Kidney (tissue), 13 donors: ENCODE measurements at regions not wholly inside any gene's neighbourhood (a gene's known extent, or its start where the extent isn't known, plus 50 kb on each side); places are given as distances from the start of the nearest gene placed in this dataset.

Experiments used
- DNase-seq, 5 donors: peaks; one replicate each; pipeline ENCODE4 v3.0.0-alpha.2; 2013 to 2020
- FAIRE-seq: peaks from 2 replicates; lab custom pipeline; 2012; peaks lifted over from hg19 to GRCh38; lab: Jason Lieb, UNC
- H3K27ac ChIP-seq, 2 donors: one replicate each; pipeline ENCODE4 v1.7.0; 2013; ENCODE audit warnings: low read depth in 2 of 2, low read length in 2 of 2, inconsistent platforms in 1 of 2
- H3K27me3 ChIP-seq: one replicate; pipeline ENCODE4 v1.7.1; 2013; ENCODE audit warnings: low read length, inconsistent platforms; ENCODE audit not compliant: control insufficient read depth, insufficient read depth
- H3K36me3 ChIP-seq, 3 donors: one replicate each; pipeline versions ENCODE4 v1.7.0 to v1.7.1; 2013; ENCODE audit warnings: low read length in 3 of 3, control low read depth in 1 of 3, inconsistent platforms in 1 of 3; ENCODE audit not compliant: insufficient read depth in 3 of 3, control insufficient read depth in 2 of 3
- H3K4me1 ChIP-seq, 3 donors: one replicate each; pipeline versions ENCODE4 v1.7.0 to v1.7.1; 2013; ENCODE audit warnings: low read length in 3 of 3, inconsistent platforms in 1 of 3, low read depth in 1 of 3; ENCODE audit not compliant: control insufficient read depth in 2 of 3, insufficient read depth in 2 of 3
- H3K4me3 ChIP-seq, 3 donors: one replicate each; pipeline versions ENCODE4 v1.7.0 to v1.8.1; 2013; ENCODE audit warnings: low read length in 3 of 3, control low read depth in 1 of 3, inconsistent platforms in 1 of 3
- H3K9ac ChIP-seq, 3 donors: one replicate each; pipeline versions ENCODE4 v1.7.0 to v1.7.1; 2013; ENCODE audit warnings: low read length in 3 of 3, control low read depth in 1 of 3, inconsistent platforms in 1 of 3
- H3K9me3 ChIP-seq, 3 donors: one replicate each; pipeline versions ENCODE4 v1.7.0 to v1.7.1; 2013; ENCODE audit warnings: low read length in 3 of 3, control low read depth in 1 of 3, inconsistent platforms in 1 of 3; ENCODE audit not compliant: control insufficient read depth in 2 of 3, insufficient read depth in 1 of 3
- intact Hi-C: fragments of 100-400 bp; cut with DNase I; formaldehyde crosslinking; loops from one replicate; pipeline ENCODE4 v1.11.1; 2022
- TF ChIP-seq, protein P1 (sequence below): IDR thresholded peaks from 3 replicates; pipeline ENCODE4 v1.5.1; 2012; ENCODE audit warnings: mild to moderate bottlenecking, moderate library complexity, borderline replicate concordance; ENCODE audit not compliant: insufficient read depth; ENCODE audit errors: extremely low read depth
- donor health status: control.
- donor health status: control.
- donor health status: control.
- donor health status: control.
- donor health status: control.
- donor health status: DM: yes; HTN: yes; CAD: no.
- donor health status: Normal renal cell carcinoma (clear cell type).

DNA sequence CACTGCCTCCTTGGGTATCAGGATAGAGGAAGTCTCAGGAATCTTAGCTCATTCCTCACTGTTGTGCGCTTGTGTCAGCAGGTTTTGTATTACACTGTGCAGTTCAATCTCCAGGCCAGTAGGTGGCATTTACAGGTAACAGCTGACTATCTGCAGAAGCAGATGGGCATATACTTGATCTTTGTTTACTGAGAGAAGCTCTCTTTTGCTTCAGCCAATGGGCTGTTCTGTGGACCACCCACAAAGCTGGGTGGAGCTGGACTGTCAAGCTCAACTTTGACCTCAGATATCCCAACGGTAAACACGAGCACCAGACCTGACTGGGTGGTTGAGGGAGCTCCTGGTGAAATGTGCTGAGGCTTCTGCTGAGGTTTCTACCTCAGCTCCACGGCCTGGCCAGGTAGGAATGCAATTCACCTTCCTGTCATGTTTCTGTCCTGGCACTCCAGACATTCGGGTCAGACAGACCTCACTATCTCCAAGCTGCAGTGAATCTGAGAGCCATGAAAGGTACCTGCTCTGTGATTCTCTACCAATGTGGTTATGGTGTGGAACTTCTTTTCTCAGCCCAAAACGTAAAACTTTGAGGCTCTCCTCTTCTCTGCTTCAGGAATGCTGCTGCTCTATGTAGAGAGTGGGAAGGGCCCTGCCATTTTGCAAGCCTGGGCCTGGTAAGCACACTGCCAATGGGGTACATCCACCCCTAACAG lies 167.9 kb upstream of the ACTBL2 start:
- intact Hi-C loops: no loop called here
- Histone ChIP-seq H3K36me3 (no peaks in the 10 kb centered on the region), H3K9me3 (no peaks in the 10 kb centered on the region), H3K9ac (no peak overlapping the region), H3K4me3 (no peak overlapping the region), H3K4me1 (no peaks in the 10 kb centered on the region), H3K27me3 (no peaks in the 10 kb centered on the region), H3K27ac (no peak overlapping the region)
- DNase-seq (peak in 2 of 5 donors; percentile 12 to 18), FAIRE-seq (no peak)
- TF ChIP-seq, protein P1, sequence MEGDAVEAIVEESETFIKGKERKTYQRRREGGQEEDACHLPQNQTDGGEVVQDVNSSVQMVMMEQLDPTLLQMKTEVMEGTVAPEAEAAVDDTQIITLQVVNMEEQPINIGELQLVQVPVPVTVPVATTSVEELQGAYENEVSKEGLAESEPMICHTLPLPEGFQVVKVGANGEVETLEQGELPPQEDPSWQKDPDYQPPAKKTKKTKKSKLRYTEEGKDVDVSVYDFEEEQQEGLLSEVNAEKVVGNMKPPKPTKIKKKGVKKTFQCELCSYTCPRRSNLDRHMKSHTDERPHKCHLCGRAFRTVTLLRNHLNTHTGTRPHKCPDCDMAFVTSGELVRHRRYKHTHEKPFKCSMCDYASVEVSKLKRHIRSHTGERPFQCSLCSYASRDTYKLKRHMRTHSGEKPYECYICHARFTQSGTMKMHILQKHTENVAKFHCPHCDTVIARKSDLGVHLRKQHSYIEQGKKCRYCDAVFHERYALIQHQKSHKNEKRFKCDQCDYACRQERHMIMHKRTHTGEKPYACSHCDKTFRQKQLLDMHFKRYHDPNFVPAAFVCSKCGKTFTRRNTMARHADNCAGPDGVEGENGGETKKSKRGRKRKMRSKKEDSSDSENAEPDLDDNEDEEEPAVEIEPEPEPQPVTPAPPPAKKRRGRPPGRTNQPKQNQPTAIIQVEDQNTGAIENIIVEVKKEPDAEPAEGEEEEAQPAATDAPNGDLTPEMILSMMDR: peak; percentile 75

GRCh38 chr5:57642698-57643097 lies 160.1 kb upstream of the ACTBL2 start:
- no peaks in the 10 kb centered on the region for H3K27me3 ChIP-seq
- H3K36me3 ChIP-seq: no peaks in the 10 kb centered on the region
- H3K4me1 ChIP-seq: no peaks in the 10 kb centered on the region
- FAIRE-seq (no peak), DNase-seq (no peak)
- no peak overlapping the region for H3K4me3 ChIP-seq
- H3K27ac ChIP-seq: no peak overlapping the region
- no peak overlapping the region for H3K9ac ChIP-seq
- intact Hi-C loops: no loop called here
- TF ChIP-seq, protein P1: no peak
- no peaks in the 10 kb centered on the region for H3K9me3 ChIP-seq

DNA sequence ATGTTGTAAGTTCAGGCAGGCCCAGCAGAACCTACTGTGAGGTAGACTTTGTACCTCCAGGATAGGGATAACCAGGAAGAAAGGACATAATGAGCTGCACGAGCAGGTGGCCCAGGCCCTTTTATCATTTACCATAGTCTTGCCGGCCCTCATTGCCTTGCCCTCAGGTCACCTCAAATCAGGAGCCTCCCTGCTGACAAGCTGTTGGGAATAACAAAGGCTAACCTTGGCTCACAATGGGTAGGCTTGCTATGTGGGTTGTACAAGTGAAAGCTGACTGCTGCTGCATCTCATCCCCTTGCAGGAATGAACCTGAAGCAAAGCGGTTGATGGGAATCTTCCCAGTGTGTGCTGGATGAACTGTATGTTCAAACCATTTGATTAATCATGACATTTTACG lies 159.5 kb upstream of the ACTBL2 start:
- Histone ChIP-seq H3K4me3 (no peak overlapping the region), H3K4me1 (no peaks in the 10 kb centered on the region), H3K9ac (no peak overlapping the region), H3K36me3 (no peaks in the 10 kb centered on the region), H3K27me3 (no peaks in the 10 kb centered on the region), H3K9me3 (no peaks in the 10 kb centered on the region), H3K27ac (no peak overlapping the region)
- no peak for DNase-seq
- FAIRE-seq: no peak
- TF ChIP-seq, protein P1: no peak
- intact Hi-C loops: no loop called here
